ENCODE measurements at regions not wholly inside any gene's neighbourhood (a gene's known extent, or its start where the extent isn't known, plus 50 kb on each side); places are given as distances from the start of the nearest gene placed in this dataset.

DNA sequence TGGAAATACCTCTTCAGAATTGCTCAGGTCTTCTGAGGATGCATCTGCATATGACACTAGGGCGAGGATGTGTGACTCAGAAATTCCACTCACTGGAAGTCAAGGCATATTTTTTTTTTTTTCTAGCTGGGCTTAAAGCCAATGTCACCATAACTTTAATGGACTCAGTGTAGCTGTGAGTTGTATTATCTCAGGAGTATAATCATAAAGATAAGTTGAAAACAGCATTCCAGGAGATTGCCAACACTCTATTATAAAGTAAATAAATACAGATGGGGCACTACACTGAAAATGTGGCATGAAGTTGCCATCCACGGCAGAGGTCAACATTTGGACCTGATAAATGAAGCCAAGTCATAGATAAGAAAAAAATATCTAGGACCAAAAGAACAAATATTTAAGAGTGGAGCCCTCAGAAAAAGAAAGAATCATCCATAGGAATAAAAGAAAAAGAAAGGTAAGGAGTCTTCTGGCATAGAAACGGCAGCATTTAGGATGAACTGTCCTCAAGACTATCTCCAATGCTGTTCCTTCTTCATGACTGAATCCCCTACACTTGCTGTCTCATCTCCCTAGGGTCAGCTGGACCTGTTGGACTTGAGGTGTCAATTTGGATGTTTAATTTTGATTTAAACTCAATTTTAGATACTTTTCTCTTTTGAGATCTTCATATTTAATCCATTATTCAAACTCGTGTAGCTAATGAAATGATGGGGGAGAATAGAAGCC, 72.9 kb upstream of the CAV2 start:
- peak; percentile 63 for DNase-seq (ENCODE audit: low read depth)
- no peak overlapping the region for H3K4me3 ChIP-seq (ENCODE audit: low read depth, low read length)
- TF ChIP-seq, protein P1, sequence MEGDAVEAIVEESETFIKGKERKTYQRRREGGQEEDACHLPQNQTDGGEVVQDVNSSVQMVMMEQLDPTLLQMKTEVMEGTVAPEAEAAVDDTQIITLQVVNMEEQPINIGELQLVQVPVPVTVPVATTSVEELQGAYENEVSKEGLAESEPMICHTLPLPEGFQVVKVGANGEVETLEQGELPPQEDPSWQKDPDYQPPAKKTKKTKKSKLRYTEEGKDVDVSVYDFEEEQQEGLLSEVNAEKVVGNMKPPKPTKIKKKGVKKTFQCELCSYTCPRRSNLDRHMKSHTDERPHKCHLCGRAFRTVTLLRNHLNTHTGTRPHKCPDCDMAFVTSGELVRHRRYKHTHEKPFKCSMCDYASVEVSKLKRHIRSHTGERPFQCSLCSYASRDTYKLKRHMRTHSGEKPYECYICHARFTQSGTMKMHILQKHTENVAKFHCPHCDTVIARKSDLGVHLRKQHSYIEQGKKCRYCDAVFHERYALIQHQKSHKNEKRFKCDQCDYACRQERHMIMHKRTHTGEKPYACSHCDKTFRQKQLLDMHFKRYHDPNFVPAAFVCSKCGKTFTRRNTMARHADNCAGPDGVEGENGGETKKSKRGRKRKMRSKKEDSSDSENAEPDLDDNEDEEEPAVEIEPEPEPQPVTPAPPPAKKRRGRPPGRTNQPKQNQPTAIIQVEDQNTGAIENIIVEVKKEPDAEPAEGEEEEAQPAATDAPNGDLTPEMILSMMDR (IDR thresholded peaks at IDR 0.05; ENCODE audit: control insufficient read depth, extremely low read depth, insufficient read depth), result no peak

DNA sequence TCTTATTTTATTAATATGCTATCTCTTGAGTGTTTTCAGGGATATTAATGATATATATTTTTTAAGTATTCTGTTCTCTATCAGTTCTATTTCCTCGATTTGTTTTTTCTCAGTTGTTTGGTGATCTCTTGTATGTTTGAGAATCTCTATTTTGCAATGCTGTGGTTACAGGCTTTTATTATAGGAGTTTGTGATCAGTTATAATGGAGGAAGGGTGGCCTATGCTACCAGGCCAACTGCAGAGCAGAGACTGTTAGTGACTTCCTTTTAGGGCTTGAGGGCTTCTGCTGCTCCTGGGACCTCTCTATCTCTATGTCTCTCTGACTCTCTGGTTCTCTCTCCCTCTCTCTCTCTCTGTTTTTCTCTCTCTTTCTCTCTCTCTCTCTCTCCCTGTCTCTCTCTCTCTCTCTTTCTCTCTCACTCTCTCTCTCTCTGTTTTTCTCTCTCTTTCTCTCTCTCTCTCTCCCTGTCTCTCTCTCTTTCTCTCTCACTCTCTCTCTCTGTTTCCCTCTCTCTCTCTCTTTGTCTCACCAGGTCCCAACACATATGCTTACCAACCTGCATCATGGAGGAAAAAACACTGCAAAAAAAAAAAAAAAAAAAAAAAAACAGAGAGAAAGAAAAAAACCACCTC, 69.4 kb upstream of the CAV2 start:
- TF ChIP-seq, protein P1 (IDR thresholded peaks at IDR 0.05; ENCODE audit: control insufficient read depth, extremely low read depth, insufficient read depth), result no peak
- no peak overlapping the region for H3K4me3 ChIP-seq (ENCODE audit: low read depth, low read length)
- DNase-seq (ENCODE audit: low read depth), result no peak

DNA sequence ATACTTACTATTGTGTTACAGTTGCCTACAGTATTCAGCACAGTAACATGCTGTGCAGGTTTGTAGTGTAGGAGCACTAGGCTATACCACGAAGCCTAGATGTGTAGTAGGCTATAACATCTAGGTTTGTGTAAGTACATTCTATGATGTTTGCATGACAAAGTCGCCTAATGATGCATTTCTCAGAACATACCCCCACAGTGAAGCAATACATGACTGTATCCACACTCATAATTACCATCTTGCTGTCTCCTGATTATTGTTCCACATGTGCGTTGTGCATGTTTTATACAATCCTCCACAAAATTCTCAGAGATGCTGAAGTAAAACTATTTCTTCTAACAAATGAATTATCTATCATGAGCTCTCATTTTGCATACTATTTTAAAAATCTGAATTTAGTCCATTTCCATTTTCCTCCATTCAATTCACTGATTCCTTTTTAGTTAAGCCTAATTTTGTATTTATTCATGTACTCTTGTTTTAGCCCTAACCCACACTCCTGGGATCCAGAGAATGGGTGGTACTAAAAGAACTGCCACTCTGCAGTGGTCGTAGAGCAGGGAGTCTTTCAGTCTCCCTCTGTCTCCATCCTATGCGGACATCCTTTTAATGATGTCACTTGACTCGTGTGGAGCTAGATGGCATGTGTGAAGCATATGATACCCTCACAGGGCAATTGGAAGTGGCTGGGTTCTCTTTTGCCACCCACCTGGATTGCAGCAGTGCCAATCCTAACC, 67.6 kb upstream of the CAV2 start:
- H3K4me3 ChIP-seq (ENCODE audit: low read depth, low read length), result no peak overlapping the region
- DNase-seq (ENCODE audit: low read depth), result no peak
- TF ChIP-seq, protein P1 (IDR thresholded peaks at IDR 0.05; ENCODE audit: control insufficient read depth, extremely low read depth, insufficient read depth), result no peak

DNA sequence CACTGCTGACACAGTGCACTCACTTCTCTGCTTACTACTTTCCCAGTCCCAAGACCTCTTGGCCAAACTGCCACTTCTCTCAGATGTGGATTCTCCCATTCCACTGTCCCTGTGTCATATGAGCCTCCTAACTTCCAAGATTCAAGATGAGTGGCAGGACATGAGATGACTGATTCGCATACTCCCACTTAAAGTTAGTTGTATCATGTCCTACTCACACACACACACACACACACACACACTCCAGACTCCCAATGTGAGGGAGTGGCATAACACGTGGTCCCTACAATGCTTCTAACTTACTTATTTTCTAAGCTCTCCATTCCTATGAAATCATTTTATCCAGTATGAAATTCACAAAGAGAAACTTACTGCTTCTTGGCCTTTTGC, 67.0 kb upstream of the CAV2 start:
- no peak overlapping the region for H3K4me3 ChIP-seq (ENCODE audit: low read depth, low read length)
- no peak for DNase-seq (ENCODE audit: low read depth)
- TF ChIP-seq, protein P1 (IDR thresholded peaks at IDR 0.05; ENCODE audit: control insufficient read depth, extremely low read depth, insufficient read depth), result no peak

DNA sequence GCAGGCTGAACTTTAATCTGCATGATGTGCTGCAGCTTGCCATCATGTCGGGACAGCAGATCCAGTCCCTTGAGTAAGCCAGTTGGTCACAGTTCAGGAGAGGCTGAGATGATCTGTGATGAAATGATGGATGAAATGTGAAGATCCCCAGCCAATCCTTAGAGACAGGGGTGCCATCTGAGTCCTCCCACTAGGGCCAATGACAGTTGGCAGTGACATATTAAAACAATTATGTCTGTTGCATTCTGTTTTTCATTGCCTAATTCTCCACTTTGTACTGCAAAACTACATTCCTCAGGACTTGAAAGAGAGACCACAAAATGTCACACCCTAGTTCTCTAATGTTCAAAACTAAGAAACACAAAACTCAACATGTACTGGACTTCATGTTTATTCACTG, 66.3 kb upstream of the CAV2 start:
- no peak overlapping the region for H3K4me3 ChIP-seq (ENCODE audit: low read depth, low read length)
- no peak for DNase-seq (ENCODE audit: low read depth)
- TF ChIP-seq, protein P1 (IDR thresholded peaks at IDR 0.05; ENCODE audit: control insufficient read depth, extremely low read depth, insufficient read depth), result no peak

DNA sequence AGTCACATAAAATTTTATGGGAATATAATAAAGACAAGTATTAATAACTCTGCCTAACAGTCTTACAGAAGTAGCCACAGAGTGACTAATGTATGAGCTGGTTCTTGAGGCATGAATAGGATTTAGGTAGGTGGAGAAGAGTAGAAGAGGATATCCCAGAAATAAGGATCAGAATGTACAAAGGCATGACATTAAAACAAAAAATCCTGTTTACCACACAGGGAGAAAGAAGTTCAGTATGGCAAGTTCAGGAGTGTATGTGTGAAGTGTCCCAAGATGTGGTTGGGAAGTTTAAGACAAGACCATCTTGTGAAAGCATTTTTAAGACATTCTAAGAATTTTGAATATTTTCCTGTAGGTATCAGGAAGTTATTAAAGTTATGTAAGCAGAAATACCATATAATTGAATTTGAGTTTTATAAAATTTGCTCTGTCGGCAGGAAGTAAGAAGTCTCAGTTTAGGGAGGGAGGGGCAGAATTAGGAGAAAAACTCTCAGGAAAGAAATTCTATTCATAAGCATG, 64.7 kb upstream of the CAV2 start:
- TF ChIP-seq, protein P1 (IDR thresholded peaks at IDR 0.05; ENCODE audit: control insufficient read depth, extremely low read depth, insufficient read depth), result no peak
- DNase-seq (ENCODE audit: low read depth), result no peak
- no peak overlapping the region for H3K4me3 ChIP-seq (ENCODE audit: low read depth, low read length)

Data from LNCaP clone FGC (cell line).